ENCODE measurements at regions not wholly inside any gene's neighbourhood (a gene's known extent, or its start where the extent isn't known, plus 50 kb on each side); places are given as distances from the start of the nearest gene placed in this dataset.
A peak's percentile ranks its signal among the peaks of the same experiment; 100 is the strongest.

GRCh38 chr19:29323440-29324290, 110.7 kb upstream of the UQCRFS1 start:
- no peaks in the 10 kb centered on the region for H3K27me3 ChIP-seq
- no peaks in the 10 kb centered on the region for H3K36me3 ChIP-seq
- no peak overlapping the region for H3K27ac ChIP-seq
- no peak overlapping the region for H3K4me3 ChIP-seq
- TF ChIP-seq POLR2A (IDR thresholded peaks at IDR 0.05) (no peak), CTCF (IDR thresholded peaks at IDR 0.05) (no peak), POLR2AphosphoS5 (IDR thresholded peaks at IDR 0.05; ENCODE audit: insufficient read depth in 1 of 2, low read depth in 1 of 2) (no peak)
- peak in 1 of 2 donors; percentile 74 for DNase-seq (ENCODE audit: extremely low spot score in 2 of 2)
- intact Hi-C loops (cut with DNase I) = no loop called here
- H3K9me3 ChIP-seq = no peaks in the 10 kb centered on the region
- H3K4me1 ChIP-seq = no peaks in the 10 kb centered on the region

GRCh38 chr19:29324291-29324680, 111.3 kb upstream of the UQCRFS1 start:
- intact Hi-C loops (cut with DNase I) = no loop called here
- H3K27ac ChIP-seq = no peak overlapping the region
- no peaks in the 10 kb centered on the region for H3K27me3 ChIP-seq
- H3K9me3 ChIP-seq = no peaks in the 10 kb centered on the region
- H3K4me1 ChIP-seq = no peaks in the 10 kb centered on the region
- H3K36me3 ChIP-seq = no peaks in the 10 kb centered on the region
- TF ChIP-seq POLR2AphosphoS5 (IDR thresholded peaks at IDR 0.05; ENCODE audit: insufficient read depth in 1 of 2, low read depth in 1 of 2) = no peak
- no peak for TF ChIP-seq CTCF (IDR thresholded peaks at IDR 0.05)
- TF ChIP-seq POLR2A (IDR thresholded peaks at IDR 0.05) = no peak
- DNase-seq (ENCODE audit: extremely low spot score in 2 of 2) = peak; percentile 32 to 70
- no peak overlapping the region for H3K4me3 ChIP-seq

- H3K4me1 ChIP-seq = no peaks in the 10 kb centered on the region
- no peaks in the 10 kb centered on the region for H3K27me3 ChIP-seq
- peak in 1 of 2 donors; percentile 11 for DNase-seq (ENCODE audit: extremely low spot score in 2 of 2)
- no peak for TF ChIP-seq CTCF (IDR thresholded peaks at IDR 0.05)
- TF ChIP-seq POLR2A (IDR thresholded peaks at IDR 0.05) = no peak
- TF ChIP-seq POLR2AphosphoS5 (IDR thresholded peaks at IDR 0.05; ENCODE audit: insufficient read depth in 1 of 2, low read depth in 1 of 2) = no peak
- H3K9me3 ChIP-seq = no peaks in the 10 kb centered on the region
- H3K4me3 ChIP-seq = no peak overlapping the region
- H3K36me3 ChIP-seq = no peaks in the 10 kb centered on the region
- H3K27ac ChIP-seq = no peak overlapping the region
- intact Hi-C loops (cut with DNase I) = no loop called here
Observed at GRCh38 chr19:29324717-29325116, 111.8 kb upstream of the UQCRFS1 start.

- Histone ChIP-seq H3K4me3 (no peak overlapping the region), H3K36me3 (no peaks in the 10 kb centered on the region), H3K4me1 (no peaks in the 10 kb centered on the region), H3K27ac (no peak overlapping the region), H3K27me3 (no peaks in the 10 kb centered on the region), H3K9me3 (no peaks in the 10 kb centered on the region)
- intact Hi-C loops (cut with DNase I) = no loop called here
- peak; percentile 44 to 91 for DNase-seq (ENCODE audit: extremely low spot score in 2 of 2)
- TF ChIP-seq CTCF (IDR thresholded peaks at IDR 0.05) = no peak
- no peak for TF ChIP-seq POLR2A (IDR thresholded peaks at IDR 0.05)
- no peak for TF ChIP-seq POLR2AphosphoS5 (IDR thresholded peaks at IDR 0.05; ENCODE audit: insufficient read depth in 1 of 2, low read depth in 1 of 2)
Observed at GRCh38 chr19:29325241-29325975, 112.5 kb upstream of the UQCRFS1 start.

- intact Hi-C loops (cut with DNase I) = no loop called here
- no peaks in the 10 kb centered on the region for H3K9me3 ChIP-seq
- TF ChIP-seq CTCF (IDR thresholded peaks at IDR 0.05) (no peak), POLR2AphosphoS5 (IDR thresholded peaks at IDR 0.05; ENCODE audit: insufficient read depth in 1 of 2, low read depth in 1 of 2) (no peak), POLR2A (IDR thresholded peaks at IDR 0.05) (no peak)
- no peaks in the 10 kb centered on the region for H3K27me3 ChIP-seq
- H3K36me3 ChIP-seq = no peaks in the 10 kb centered on the region
- H3K4me1 ChIP-seq = no peaks in the 10 kb centered on the region
- no peak overlapping the region for H3K27ac ChIP-seq
- H3K4me3 ChIP-seq = no peak overlapping the region
- peak; percentile 54 to 64 for DNase-seq (ENCODE audit: extremely low spot score in 2 of 2)
Observed at GRCh38 chr19:29326351-29326750, 113.4 kb upstream of the UQCRFS1 start.
